ENCODE measurements at regions not wholly inside any gene's neighbourhood (a gene's known extent, or its start where the extent isn't known, plus 50 kb on each side); places are given as distances from the start of the nearest gene placed in this dataset.

- RAD21 ChIA-PET (ENCODE audit: low non-redundant PET in 1 of 2, low total read pairs in 2 of 2, uncharacterized antibody in 2 of 2, unreplicated experiment in 2 of 2) = no interaction called here
- POLR2A ChIA-PET = no interaction called here
Observed at GRCh38 chr1:234923626-234924025, 205.0 kb downstream of the TOMM20 start.

More at GRCh38 chr1:234923626-234924025, 205.0 kb downstream of the TOMM20 start:
- no peaks in the 10 kb centered on the region for H3K36me3 ChIP-seq (ENCODE audit: control insufficient read depth in 1 of 2, insufficient read depth in 2 of 2, low read length in 2 of 2)
- no peak overlapping the region for H3K4me3 ChIP-seq (replicated peaks in 1 of 2; ENCODE audit: low read depth in 1 of 2, low read length in 2 of 2)
- H2AFZ ChIP-seq (ENCODE audit: low read depth, low read length, poor library complexity, severe bottlenecking) = no peak overlapping the region
- H3K9me2 ChIP-seq (ENCODE audit: insufficient read depth) = no peaks in the 10 kb centered on the region
- BruUV-seq (replicated peaks) = no TSS peak
- no peak overlapping the region for H3K9ac ChIP-seq (ENCODE audit: low read length)
- intact Hi-C loops (cut with micrococcal nuclease) = no loop called here
- H3K27me3 ChIP-seq (ENCODE audit: insufficient read depth, low read length) = no peaks in the 10 kb centered on the region
- no peak for DNase-seq (ENCODE audit: low read depth, low spot score)
- CTCF ChIA-PET = no interaction called here
- no peaks in the 10 kb centered on the region for H3K9me3 ChIP-seq (ENCODE audit: control insufficient read depth in 1 of 2, insufficient read depth in 1 of 2, low read depth in 1 of 2, low read length in 2 of 2)
- no peak for ATAC-seq
- H3K79me2 ChIP-seq (ENCODE audit: insufficient read depth, low read length) = no peaks in the 10 kb centered on the region
- H3K4me2 ChIP-seq (ENCODE audit: low read length) = no peak overlapping the region
- H3K27ac ChIP-seq (ENCODE audit: low read depth, low read length) = no peak overlapping the region
- peaks cover 8 to 11% of the 10 kb centered on the region in 2 experiments for H3K4me1 ChIP-seq (ENCODE audit: control insufficient read depth in 1 of 2, insufficient read depth in 2 of 2, low read length in 2 of 2)
- TF ChIP-seq SRF (IDR thresholded peaks at IDR 0.05; ENCODE audit: low read depth) (no peak), CTCF (IDR thresholded peaks at IDR 0.05 in 2 of 3, conservative IDR thresholded peaks at IDR 0.05 in 1 of 3; ENCODE audit: borderline replicate concordance in 1 of 3, insufficient read depth in 1 of 3, low read depth in 2 of 3, low read length in 2 of 3) (no peak), SIN3A (IDR thresholded peaks at IDR 0.05; ENCODE audit: low read depth) (no peak), REST (IDR thresholded peaks at IDR 0.05; ENCODE audit: low read depth) (no peak), CEBPB (IDR thresholded peaks at IDR 0.05; ENCODE audit: low read depth) (no peak), RAD21 (IDR thresholded peaks at IDR 0.05; ENCODE audit: low read depth) (no peak), EZH2 (IDR thresholded peaks at IDR 0.05) (no peak), JUND (IDR thresholded peaks at IDR 0.05) (no peak), SP1 (IDR thresholded peaks at IDR 0.05; ENCODE audit: low read depth) (no peak), CBX3 (IDR thresholded peaks at IDR 0.05; ENCODE audit: low read depth) (no peak), EGR1 (IDR thresholded peaks at IDR 0.05; ENCODE audit: low read depth) (no peak), ELF1 (IDR thresholded peaks at IDR 0.05; ENCODE audit: borderline replicate concordance, low read depth) (no peak), ATF3 (IDR thresholded peaks at IDR 0.05) (no peak), ZNF274 (IDR thresholded peaks at IDR 0.05; ENCODE audit: low read depth, low read length) (no peak), ZBTB33 (IDR thresholded peaks at IDR 0.05; ENCODE audit: extremely low read depth, insufficient replicate concordance, low read length) (no peak), POLR2A (IDR thresholded peaks at IDR 0.05; ENCODE audit: borderline replicate concordance, extremely low read depth, insufficient read depth, insufficient read length) (no peak)
- no peaks in the 10 kb centered on the region for H4K20me1 ChIP-seq (ENCODE audit: insufficient read depth)
